BLaER1 (cell line): ENCODE measurements at regions not wholly inside any gene's neighbourhood (a gene's known extent, or its start where the extent isn't known, plus 50 kb on each side); places are given as distances from the start of the nearest gene placed in this dataset.
A peak's percentile ranks its signal among the peaks of the same experiment; 100 is the strongest.
"Not testable (repeated sequence)": the region's sequence is repeated elsewhere in the genome, so short reads cannot be mapped to it uniquely, and the experiment has no call there.

Experiments
- H3K27ac ChIP-seq: shearing (Covaris generic); formaldehyde crosslinking; 2 replicates; pipeline ENCODE4 v1.8.1; 2022
- H3K27me3 ChIP-seq: shearing (Covaris generic); formaldehyde crosslinking; 2 replicates; pipeline ENCODE4 v1.8.1; 2022
- H3K36me3 ChIP-seq: shearing (Covaris generic); formaldehyde crosslinking; 2 replicates; pipeline ENCODE4 v1.8.1; 2022
- H3K4me1 ChIP-seq: shearing (Covaris generic); formaldehyde crosslinking; 2 replicates; pipeline ENCODE4 v1.8.1; 2022
- H3K4me2 ChIP-seq: shearing (Covaris generic); formaldehyde crosslinking; 2 replicates; pipeline ENCODE4 v1.8.1; 2022
- H3K4me3 ChIP-seq: shearing (Covaris generic); formaldehyde crosslinking; 2 replicates; pipeline ENCODE4 v1.8.1; 2022
- H3K9ac ChIP-seq: shearing (Covaris generic); formaldehyde crosslinking; 2 replicates; pipeline ENCODE4 v1.8.1; 2022
- H3K9me3 ChIP-seq: shearing (Covaris generic); formaldehyde crosslinking; 2 replicates; pipeline ENCODE4 v1.8.1; 2022
- H4K20me1 ChIP-seq: shearing (Covaris generic); formaldehyde crosslinking; 2 replicates; pipeline ENCODE4 v1.8.1; 2022
- Cebpa-rat ChIP-seq: shearing (Covaris generic); IDR thresholded peaks from 2 replicates; pipeline ENCODE4 v1.8.1; 2022

GRCh38 chr1:5682626-5683225 is 309.5 kb downstream of the NPHP4 start:
- no peak for TF ChIP-seq Cebpa-rat
- Histone ChIP-seq H3K9ac (0 out of 2 replicates have a peak overlapping the region, but pooled peaks have one; percentile 4), H3K4me2 (peak overlapping the region; percentile 76), H3K4me1 (peaks cover 37% of the 10 kb centered on the region), H3K9me3 (no peaks in the 10 kb centered on the region), H3K27ac (peak overlapping the region; percentile 64), H3K4me3 (no peak overlapping the region), H4K20me1 (no peaks in the 10 kb centered on the region), H3K36me3 (no peaks in the 10 kb centered on the region), H3K27me3 (no peaks in the 10 kb centered on the region)

GRCh38 chr1:5681654-5682053 is 310.6 kb downstream of the NPHP4 start:
- TF ChIP-seq Cebpa-rat = no peak

GRCh38 chr1:5680600-5680999 is 311.6 kb downstream of the NPHP4 start:
- Histone ChIP-seq H3K9ac (no peak overlapping the region), H3K36me3 (no peaks in the 10 kb centered on the region)
- no peak for TF ChIP-seq Cebpa-rat

More at GRCh38 chr1:5681654-5682053, 310.6 kb downstream of the NPHP4 start:
- peak overlapping the region; percentile 76 for H3K4me2 ChIP-seq
- no peak overlapping the region for H3K9ac ChIP-seq
- no peaks in the 10 kb centered on the region for H4K20me1 ChIP-seq
- no peaks in the 10 kb centered on the region for H3K36me3 ChIP-seq
- H3K27ac ChIP-seq = no peak overlapping the region
- H3K9me3 ChIP-seq = no peaks in the 10 kb centered on the region
- peaks cover 38% of the 10 kb centered on the region for H3K4me1 ChIP-seq
- H3K27me3 ChIP-seq = no peaks in the 10 kb centered on the region
- no peak overlapping the region for H3K4me3 ChIP-seq

GRCh38 chr1:5678759-5679158 is 313.5 kb downstream of the NPHP4 start:
- Histone ChIP-seq H3K9ac (no peak overlapping the region), H4K20me1 (no peaks in the 10 kb centered on the region), H3K27ac (no peak overlapping the region), H3K9me3 (peaks cover 25% of the 10 kb centered on the region), H3K4me1 (peaks cover 30% of the 10 kb centered on the region), H3K4me3 (no peak overlapping the region), H3K36me3 (no peaks in the 10 kb centered on the region), H3K27me3 (no peaks in the 10 kb centered on the region), H3K4me2 (no peak overlapping the region)
- no peak for TF ChIP-seq Cebpa-rat

More at GRCh38 chr1:5680600-5680999, 311.6 kb downstream of the NPHP4 start:
- H3K27me3 ChIP-seq = no peaks in the 10 kb centered on the region
- H3K4me1 ChIP-seq = peaks cover 38% of the 10 kb centered on the region
- no peak overlapping the region for H3K4me3 ChIP-seq
- no peaks in the 10 kb centered on the region for H4K20me1 ChIP-seq
- no peak overlapping the region for H3K4me2 ChIP-seq
- H3K9me3 ChIP-seq = peaks cover 6% of the 10 kb centered on the region
- H3K27ac ChIP-seq = no peak overlapping the region

- H3K9me3 ChIP-seq = peaks cover 59% of the 10 kb centered on the region
- not testable (repeated sequence) for H3K36me3 ChIP-seq, H4K20me1 ChIP-seq, H3K4me3 ChIP-seq, H3K4me2 ChIP-seq, H3K4me1 ChIP-seq, H3K9ac ChIP-seq, H3K27me3 ChIP-seq, H3K27ac ChIP-seq
Observed at GRCh38 chr1:5672355-5672754, 319.9 kb downstream of the NPHP4 start.

GRCh38 chr1:5670590-5671350 is 321.5 kb downstream of the NPHP4 start:
- Histone ChIP-seq H3K4me3 (no peak overlapping the region), H3K36me3 (no peaks in the 10 kb centered on the region), H3K9ac (no peak overlapping the region), H3K27ac (no peak overlapping the region), H3K9me3 (peaks cover 61% of the 10 kb centered on the region), H4K20me1 (no peaks in the 10 kb centered on the region), H3K4me2 (no peak overlapping the region), H3K4me1 (peaks cover 15% of the 10 kb centered on the region), H3K27me3 (no peaks in the 10 kb centered on the region)
- no peak for TF ChIP-seq Cebpa-rat

- no peaks in the 10 kb centered on the region for H3K36me3 ChIP-seq
- H3K4me3 ChIP-seq = no peak overlapping the region
- H4K20me1 ChIP-seq = no peaks in the 10 kb centered on the region
- no peak overlapping the region for H3K9ac ChIP-seq
- peaks cover 46% of the 10 kb centered on the region for H3K4me1 ChIP-seq
- H3K9me3 ChIP-seq = peaks cover 34% of the 10 kb centered on the region
- H3K4me2 ChIP-seq = peak overlapping the region; percentile 22; the same call in 1 of the 2 replicates
- H3K27ac ChIP-seq = no peak overlapping the region
- no peaks in the 10 kb centered on the region for H3K27me3 ChIP-seq
- no peak for TF ChIP-seq Cebpa-rat
Observed at GRCh38 chr1:5667513-5668325, 324.5 kb downstream of the NPHP4 start.

- Histone ChIP-seq H3K27me3 (no peaks in the 10 kb centered on the region), H3K9me3 (peaks cover 34% of the 10 kb centered on the region), H3K27ac (peak overlapping the region; percentile 46; the same call in 1 of the 2 replicates), H4K20me1 (no peaks in the 10 kb centered on the region), H3K4me3 (no peak overlapping the region), H3K4me2 (peak overlapping the region; percentile 47), H3K9ac (no peak overlapping the region), H3K36me3 (no peaks in the 10 kb centered on the region), H3K4me1 (peaks cover 69% of the 10 kb centered on the region)
- TF ChIP-seq Cebpa-rat = no peak
Observed at GRCh38 chr1:5664906-5665875, 327.0 kb downstream of the NPHP4 start.
